ENCODE measurements at regions not wholly inside any gene's neighbourhood (a gene's known extent, or its start where the extent isn't known, plus 50 kb on each side); places are given as distances from the start of the nearest gene placed in this dataset.

DNA sequence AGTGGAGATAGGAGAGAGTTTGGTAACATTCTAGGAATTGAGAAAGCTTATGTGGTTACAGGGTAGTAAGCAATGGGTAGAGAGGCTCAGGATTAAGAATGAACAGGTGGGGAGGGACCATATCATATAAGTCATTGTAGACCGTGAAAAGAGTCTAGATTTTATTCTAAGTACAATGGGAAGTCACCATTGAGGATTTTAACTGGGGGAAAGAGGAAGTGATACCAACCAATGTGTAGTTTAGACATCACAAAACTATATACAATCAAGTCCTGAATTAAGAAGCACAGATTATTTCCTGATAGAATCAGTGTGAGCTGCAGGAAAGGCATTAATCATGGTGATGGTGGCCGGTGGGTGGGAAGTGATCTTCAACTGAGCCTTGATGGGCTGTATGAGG lies 178.3 kb upstream of the ZIC3 start:
- DNase-seq (ENCODE audit: low read depth), result no peak

DNA sequence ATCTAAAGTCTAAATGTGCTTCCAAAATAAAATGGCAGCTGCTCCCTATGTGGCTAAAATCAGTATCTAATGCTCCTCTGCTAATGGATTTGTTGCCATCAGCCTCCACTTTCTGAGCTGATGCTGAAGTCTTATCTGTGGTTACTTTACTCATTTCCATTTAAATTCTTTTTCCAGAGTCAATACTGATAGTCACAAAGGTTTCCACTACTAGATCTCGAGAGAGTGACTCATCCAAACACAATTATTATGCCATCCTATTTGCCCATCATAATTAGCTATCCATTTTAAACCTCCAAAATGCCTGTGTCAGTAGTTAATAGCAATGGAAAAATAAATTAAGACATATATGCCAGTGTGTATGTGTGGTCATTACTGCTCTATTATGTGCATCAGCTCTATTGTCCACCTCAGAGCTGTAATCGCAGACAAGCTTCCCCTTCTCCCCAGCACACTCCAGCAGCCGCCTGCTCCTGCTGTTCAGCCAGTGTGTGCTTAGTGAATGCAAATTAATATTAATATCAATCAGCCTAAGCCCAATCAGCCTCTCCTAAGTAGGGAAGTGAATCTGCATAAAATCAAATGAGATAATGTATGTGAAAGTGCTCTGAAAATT lies 199.8 kb upstream of the ZIC3 start:
- DNase-seq (ENCODE audit: low read depth), result no peak

DNA sequence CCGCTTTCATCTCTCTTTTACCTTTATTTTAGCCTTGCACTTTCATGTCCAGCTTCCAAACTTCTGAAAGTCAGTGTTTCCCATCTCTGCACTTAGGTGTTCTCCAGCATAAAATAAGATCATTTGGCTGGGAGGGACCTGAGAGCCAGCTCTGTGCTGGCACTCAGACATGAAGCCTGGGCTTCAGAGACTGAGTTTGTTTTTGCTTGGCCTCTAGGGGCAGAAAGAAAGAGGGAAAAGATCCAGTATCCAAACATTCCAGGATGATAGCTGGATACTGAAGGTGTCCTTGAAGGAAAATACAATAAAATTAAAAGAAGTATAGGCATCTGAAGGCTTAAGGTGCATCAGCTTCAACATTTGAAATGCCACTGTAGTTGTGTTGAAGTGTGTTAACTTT lies 202.4 kb upstream of the ZIC3 start:
- DNase-seq (ENCODE audit: low read depth), result no peak

DNA sequence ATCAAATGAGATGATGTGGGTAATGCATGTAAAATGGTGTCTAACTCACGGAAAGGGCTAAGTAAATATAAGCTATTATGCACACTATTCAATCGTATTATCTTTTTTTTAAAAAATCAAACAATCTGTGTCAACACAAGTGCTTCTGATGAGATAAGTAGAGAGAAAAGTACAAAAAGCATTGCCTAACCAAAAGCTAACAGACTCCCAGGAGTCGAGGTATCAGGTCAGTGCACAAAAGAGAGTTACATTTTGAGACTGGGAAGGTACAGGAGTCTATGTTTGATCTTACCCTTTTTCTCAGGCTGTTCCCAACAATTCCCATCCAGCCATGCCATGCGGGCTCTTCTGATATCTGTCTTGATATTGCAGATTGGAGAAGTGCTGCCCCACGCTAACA lies 203.3 kb upstream of the ZIC3 start:
- no peak for DNase-seq (ENCODE audit: low read depth)

DNA sequence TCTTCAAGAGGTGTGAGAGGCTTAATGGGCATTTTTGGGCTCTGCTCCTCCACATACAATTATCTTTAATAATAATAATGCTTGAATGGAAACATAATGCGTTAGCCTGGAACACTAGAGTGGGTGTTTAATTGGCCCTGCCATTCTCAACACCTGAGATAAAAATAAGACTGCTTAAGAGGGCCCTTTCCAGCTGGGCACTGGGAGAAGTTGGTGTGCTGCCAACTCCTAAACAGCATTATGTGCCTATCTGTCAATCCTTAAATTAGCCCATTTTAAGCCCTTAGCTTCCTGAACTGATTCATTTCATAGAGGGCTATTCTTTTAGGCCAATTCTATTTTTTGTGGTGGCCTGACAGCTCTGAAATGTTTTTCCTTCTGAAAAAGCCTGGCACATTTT lies 211.1 kb upstream of the ZIC3 start:
- DNase-seq (ENCODE audit: low read depth), result no peak

DNA sequence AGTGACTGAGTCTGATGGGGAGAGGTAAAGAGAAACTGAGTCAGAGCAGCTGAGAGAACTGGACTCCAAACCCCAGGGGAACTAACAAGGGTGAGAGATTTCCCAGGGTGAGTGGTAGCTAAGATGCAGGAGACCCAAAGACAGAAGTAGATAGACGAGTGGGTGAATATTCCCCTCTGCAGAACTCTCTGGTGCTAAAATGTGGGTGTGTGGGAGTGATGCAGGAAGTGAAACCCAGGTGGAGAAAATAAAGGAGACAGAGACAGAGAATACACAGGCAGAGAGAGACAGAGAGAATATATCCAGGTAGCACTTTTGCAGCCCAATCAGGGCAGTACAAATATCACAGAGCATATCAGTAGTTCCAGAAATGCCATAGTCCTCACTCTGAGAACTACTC lies 212.5 kb upstream of the ZIC3 start:
- DNase-seq (ENCODE audit: low read depth), result no peak

DNA sequence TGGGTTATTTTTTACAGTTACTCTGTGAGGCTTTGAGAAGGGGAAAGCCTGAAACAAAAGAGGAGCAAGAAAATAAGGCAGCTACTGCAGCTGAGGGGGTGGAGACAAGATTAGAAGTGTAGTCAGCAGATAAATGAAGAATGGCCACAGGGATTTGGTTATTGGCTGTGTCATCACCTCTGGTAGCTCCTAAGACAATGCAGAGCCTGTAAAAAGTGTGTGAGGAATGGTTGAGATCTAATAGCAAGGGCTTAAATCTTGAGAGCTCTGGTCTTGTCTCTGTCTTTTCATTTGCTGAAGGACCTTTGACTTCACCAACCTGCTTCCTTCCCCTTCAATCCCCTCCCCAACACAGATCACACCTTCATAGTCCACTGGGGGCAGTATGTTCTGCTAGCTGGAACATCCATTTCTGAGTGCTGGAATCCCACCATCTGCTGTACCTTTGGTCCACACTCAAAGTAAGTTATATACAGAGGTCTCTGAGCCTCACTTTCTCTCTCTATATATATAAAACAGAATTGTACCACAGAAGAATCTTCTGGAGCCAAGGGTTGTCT lies 213.7 kb upstream of the ZIC3 start:
- no peak for DNase-seq (ENCODE audit: low read depth)

DNA sequence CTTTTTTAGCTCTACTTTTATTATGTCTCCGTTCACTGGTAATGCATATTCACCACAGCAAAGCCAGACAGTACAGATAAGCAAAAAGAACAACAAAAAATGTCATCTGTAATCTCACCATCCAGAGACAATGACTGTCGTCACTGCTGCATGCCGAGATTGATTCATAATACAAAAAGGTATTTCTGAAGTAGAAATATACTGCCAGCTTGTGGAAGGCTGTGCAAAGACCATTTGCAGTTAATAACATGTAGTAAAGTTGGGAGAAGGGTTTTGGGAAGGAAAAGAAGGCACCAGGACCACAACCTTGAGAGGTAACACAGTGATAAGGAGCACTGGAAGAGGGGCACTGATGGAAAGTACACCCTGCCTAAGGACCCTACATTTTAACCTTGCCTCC lies 223.0 kb upstream of the ZIC3 start:
- DNase-seq (ENCODE audit: low read depth), result no peak

DNA sequence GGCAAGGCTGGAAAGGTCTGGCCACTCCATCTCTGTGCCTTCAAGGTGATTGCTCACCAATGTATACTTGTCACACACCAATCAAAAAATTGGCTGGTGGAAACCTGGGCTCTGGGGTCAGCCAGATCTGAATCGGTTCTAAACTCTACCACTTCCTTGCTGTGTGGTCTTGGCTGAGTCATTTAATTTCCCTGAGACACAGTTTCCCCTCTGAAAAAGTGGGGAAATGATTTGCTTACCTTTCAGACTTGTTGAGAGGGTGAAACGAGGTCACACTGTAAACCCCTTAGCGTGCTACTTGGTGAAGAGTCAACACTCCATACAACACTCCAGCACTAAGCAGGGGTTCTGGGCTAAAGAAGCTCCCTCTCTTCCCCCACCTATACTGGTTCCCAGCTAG lies 252.3 kb upstream of the ZIC3 start:
- DNase-seq (ENCODE audit: low read depth), result no peak

DNA sequence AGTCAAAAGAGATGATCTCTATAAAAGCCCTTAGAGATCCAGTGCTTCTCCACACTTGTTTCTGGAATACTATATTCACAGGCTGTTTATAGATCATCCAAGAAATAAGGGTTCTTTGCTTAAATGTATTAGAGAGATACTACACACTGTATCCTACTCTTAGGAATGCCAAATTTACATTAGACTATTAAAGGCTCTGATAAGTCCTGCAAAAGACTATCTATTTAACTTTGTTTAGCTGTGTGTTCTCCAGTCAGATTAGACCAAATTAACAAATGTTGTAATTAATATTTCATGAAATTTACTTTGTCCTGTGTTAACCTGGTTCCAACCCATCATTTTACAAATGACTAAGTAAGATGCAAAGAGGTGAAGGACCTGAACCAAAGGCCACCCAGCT lies 260.5 kb upstream of the ZIC3 start:
- DNase-seq (ENCODE audit: low read depth), result no peak

DNA sequence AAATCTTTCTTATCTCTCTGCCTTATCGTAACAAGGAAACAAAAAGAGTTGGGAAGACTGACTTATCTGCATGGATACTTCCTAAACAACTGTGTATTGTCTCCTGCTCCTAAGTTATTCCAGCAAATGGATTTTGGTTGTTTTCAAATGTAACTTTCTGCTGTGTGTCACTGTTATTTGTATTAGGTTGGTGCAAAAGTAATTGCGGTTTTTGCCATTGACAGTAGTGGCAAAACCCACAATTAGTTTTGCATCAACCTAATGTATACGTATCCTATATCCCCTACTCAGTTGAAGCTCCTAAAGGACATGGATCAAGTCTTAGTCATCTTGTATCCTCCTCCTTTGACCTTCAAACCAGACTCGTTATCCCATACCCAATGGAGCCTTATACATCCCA lies 263.4 kb upstream of the GPR101 start:
- no peak for DNase-seq (ENCODE audit: low read depth)

DNA sequence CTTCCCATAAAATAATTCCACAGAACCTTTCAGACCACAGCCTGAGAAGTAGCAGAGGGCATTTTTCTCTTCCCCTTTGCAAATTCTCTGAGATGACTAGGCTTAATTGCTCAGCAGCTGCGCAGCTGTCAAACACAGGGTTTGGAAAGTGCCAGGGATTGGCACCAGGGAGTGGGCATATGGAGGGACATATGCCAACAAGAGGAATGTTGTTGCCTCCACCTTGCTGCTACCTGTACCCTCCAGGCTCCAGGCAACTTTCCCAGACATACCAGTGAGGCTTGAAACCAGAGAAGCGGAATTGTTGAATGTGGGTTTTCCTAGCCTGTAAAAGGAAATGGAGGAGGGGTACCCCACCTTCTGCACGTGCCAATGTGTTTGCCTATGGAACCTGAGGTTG lies 256.2 kb upstream of the GPR101 start:
- no peak for DNase-seq (ENCODE audit: low read depth)

DNA sequence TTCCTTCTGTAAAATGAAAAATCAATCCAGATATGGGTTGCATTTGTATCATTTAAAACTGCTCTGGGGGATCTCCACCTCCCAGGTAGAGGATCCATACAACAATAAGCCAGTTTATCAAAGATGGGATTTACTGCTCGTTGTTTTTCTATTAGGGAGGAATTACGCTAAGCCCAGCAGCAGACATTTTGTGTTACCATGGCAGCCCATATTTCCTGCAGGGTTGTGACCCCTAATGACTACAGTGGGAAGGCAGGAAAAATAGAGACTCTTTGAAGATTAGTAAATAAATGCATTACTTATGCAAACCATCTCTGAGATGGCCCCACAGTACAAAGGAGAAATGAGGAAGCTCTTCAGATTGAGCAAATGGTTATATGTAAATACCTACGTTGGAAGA lies 253.4 kb upstream of the GPR101 start:
- DNase-seq (ENCODE audit: low read depth), result no peak

DNA sequence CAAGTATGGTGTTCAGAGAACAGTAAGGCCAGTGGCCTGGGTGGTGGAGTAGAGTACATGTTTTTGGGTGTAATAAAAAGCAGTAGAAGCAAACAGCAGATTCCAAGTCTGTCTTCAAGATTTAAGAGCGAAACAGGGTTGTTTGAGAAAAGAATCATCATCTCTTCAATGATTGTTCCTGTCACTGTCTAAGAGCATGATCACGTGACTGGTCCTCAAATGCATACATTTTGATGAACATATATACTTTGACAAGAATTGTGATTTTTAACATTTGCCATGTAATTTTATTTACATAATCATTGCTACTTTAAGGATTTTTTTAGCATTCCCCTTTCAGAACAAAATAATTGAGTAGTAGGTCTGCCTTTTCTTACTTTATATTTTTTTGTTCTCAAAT lies 252.6 kb upstream of the GPR101 start:
- DNase-seq (ENCODE audit: low read depth), result no peak

DNA sequence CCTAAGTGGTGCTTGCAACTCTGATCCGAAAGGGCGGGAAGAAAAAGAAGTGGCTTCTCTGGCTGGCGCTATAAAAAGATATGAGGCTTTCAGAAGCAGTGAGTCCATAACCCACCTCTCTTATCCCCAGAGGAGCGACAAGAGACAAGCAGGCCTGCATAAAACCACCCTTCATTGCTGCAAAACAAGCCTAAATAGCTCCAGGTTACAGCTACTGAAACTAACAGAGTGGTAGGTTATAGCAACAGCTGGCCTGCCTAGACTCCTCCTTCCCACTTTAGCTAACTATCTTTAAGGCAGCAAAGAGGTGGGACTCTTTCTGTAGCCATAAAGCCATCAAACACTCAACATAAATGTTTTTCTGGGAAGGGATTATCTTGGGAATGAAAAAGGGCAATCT lies 245.0 kb upstream of the GPR101 start:
- no peak for DNase-seq (ENCODE audit: low read depth)

DNA sequence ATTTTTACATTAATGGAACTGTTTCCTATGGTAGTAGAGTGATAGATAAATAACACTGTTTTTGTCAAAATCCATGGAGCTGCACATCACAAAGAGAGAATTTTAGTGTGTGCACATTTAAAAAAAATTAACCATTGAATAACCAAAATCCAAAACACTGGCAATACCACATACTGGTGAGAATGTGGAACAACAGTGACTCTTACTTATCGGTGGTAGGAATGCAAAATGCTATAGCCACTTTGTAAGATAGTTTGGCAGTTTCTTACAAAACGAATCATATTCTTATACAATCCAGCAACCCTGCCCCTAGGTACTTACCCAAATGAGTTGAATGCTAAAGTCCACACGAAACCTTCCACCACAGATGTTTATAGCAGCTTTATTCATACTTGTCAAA lies 229.6 kb upstream of the GPR101 start:
- DNase-seq (ENCODE audit: low read depth), result no peak

DNA sequence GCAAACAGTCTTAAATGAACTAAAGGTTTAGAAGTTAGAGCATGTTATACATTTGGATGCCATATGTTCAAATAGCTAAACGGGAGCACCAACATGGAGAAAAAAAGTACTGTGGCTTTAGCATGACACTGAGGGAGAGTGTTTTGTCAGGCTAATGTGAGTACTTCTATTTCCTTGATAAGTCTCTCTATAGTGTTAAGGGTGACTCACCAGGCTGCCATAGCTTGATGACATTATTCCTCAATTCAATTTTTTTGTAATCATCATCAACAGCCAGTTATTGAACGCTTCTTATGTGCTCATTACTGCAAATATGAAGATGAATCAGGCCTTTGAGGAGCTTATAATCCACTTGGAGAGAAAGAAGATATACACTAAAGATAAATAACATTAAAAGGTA lies 211.4 kb upstream of the GPR101 start:
- no peak for DNase-seq (ENCODE audit: low read depth)

DNA sequence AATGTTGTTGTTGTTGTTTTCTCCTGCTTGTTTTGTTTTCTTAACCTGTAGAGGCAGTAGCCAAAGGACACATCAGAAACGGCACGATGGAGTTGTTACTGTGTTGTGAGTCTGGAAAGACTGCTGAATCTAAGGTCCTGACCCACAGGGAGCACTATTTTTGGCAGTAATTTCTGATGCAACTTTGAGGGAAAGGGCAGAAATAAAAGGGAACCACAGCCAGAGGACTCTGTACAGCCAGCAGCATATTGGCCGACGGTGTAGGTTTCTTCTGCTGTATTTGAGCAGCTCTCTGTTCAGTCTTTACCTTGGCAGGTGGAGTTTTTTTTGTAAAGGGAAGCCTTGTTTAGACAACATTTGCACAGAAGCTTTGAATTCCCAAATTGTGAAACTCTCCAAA lies 203.0 kb upstream of the GPR101 start:
- DNase-seq (ENCODE audit: low read depth), result no peak

DNA sequence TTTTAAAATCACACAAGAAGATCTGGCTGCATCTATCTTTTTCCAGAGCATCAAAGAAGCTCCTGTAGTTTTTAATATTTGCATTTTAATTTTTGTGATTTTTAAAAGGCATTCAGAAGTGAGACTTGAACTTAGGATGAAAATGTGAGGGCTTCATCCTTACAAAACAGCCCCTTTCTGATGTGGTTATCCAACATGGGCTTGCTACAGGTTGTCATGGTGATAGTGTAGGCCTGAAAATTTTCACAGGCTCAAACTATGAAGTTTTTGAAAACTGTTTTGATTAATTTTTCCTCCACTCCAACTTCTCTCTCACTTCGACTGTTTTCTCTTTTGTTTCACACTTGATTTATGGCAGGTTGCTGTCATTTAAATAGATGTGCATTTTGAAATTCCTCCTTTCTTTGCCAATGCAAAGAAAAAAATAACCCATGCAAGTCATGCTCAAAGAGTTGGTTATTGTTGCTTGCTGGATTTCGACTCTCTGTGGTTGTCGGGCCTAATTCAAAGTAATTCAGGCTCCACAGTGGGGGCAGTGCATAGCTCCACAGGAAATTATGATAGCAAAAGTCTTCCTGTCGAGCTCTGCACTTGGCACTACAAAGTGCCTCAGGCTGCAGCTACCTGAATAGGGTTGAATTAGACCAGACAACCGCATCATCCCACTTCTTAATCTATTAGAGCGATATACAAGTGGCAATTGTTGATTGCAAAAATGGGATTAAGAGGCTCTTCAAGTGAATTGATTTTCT lies 201.0 kb upstream of the GPR101 start:
- no peak for DNase-seq (ENCODE audit: low read depth)

DNA sequence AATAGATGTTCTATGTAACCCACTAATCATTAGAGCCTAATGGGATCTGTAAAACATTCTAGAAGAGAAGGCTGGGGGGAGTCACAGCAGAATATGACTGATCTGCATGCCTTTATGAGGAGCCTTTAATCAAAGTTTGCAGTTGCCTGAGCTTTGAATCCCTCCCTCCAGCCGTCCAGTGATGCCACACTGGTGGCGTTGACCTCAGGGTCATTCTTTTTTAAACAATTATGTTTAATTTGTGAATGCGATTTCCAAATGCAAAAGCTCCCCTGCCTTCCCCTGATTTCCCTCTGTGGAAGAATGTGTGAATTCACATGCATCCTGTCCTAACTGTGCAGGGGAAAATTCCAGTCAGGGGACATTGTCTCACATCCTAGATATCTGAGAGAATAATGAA lies 199.7 kb upstream of the GPR101 start:
- DNase-seq (ENCODE audit: low read depth), result no peak

DNA sequence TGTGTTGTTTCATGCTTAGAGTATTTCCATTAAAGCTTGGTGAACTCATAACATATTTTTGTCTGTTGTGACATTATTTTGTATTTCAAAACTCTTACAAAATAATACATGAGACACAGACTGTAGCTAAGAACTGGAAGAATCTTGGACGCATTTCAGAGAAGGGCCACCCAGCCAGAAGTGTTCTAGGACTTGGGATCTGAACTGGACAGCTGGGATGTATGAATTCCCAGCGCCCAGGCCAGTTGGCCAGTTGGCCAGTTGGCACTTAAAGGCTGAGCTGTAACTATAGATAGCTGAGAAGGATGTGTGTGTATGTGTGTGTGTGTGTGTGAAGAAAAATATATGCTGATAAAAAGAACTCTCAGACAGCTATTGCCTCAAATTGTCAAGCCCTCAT lies 193.4 kb upstream of the GPR101 start:
- no peak for DNase-seq (ENCODE audit: low read depth)

DNA sequence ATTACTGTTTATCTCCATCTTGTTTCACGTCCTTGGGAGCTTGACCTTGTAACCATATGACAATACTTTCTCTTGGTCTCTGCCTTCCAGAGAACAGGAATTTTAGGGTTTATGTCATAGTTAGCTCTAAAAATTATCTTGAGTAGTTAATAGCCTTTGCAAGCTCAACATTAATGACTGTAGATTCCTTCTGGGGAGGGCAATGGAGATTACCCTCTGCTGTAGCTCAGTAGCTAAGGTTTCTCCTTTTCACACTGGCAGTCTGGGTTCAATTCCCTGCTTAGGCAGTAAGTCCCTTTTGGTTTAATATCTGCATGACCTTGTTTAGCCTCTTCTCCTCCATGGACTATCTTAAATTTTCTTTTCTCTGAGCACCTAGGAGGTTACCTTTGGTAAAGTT lies 181.7 kb upstream of the GPR101 start:
- DNase-seq (ENCODE audit: low read depth), result no peak

DNA sequence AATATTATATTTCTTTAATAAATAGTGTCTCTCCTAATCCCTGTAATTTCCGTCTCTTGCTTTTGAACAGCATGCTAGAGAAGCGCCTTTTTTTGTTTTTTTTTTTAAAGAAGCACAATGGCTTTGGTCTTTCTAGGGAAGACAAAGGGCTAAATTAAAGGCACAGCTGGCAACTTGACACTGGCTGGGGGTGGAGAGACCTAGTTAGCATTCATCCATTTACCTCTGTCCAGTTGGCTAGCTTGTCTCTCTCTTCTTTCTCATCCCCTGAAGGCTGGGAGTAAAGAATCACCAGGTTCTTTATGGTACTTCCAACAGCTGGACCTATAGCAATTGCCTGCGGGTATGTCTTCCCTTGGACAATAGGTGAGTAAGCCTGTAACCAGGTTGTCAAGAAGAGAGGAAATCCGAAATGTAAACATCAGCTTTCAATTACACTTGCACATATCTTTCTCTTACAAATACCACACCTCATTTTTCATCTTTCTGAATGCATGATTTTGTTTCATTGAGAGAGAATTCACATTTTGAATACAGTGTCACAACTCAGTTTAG lies 178.4 kb upstream of the GPR101 start:
- DNase-seq (ENCODE audit: low read depth), result no peak
